ENCODE measurements at regions not wholly inside any gene's neighbourhood (a gene's known extent, or its start where the extent isn't known, plus 50 kb on each side); places are given as distances from the start of the nearest gene placed in this dataset.

- FAIRE-seq (no peak), DNase-seq (ENCODE audit: low spot score) (no peak)
These were observed 295.1 kb downstream of the SHOX2 start for GRCh38 chr3:157810924-157811718.

- FAIRE-seq: no peak
These were observed 298.9 kb downstream of the SHOX2 start for GRCh38 chr3:157807280-157807679.

GRCh38 chr3:157805538-157805937 is 300.7 kb downstream of the SHOX2 start:
- no peak for FAIRE-seq
- no peak for DNase-seq (ENCODE audit: low spot score)

More at GRCh38 chr3:157807280-157807679, 298.9 kb downstream of the SHOX2 start:
- no peak for DNase-seq (ENCODE audit: low spot score)

- no peak for DNase-seq (ENCODE audit: low spot score)
These were observed 291.6 kb upstream of the VEPH1 start for GRCh38 chr3:157794771-157795170.

GRCh38 chr3:157793745-157794144 is 290.5 kb upstream of the VEPH1 start:
- no peak for DNase-seq (ENCODE audit: low spot score)
- no peak for FAIRE-seq

More at GRCh38 chr3:157794771-157795170, 291.6 kb upstream of the VEPH1 start:
- no peak for FAIRE-seq

GRCh38 chr3:157789162-157789561 is 285.9 kb upstream of the VEPH1 start:
- FAIRE-seq (no peak), DNase-seq (ENCODE audit: low spot score) (peak; percentile 30)

GRCh38 chr3:157786618-157787017 is 283.4 kb upstream of the VEPH1 start:
- DNase-seq (ENCODE audit: low spot score) (peak; percentile 32), FAIRE-seq (peak; percentile 5)

- DNase-seq (ENCODE audit: low spot score): no peak
These were observed 283.0 kb upstream of the VEPH1 start for GRCh38 chr3:157786211-157786610.

GRCh38 chr3:157785102-157785826 is 282.0 kb upstream of the VEPH1 start:
- DNase-seq (ENCODE audit: low spot score): peak; percentile 55
- FAIRE-seq: no peak

More at GRCh38 chr3:157786211-157786610, 283.0 kb upstream of the VEPH1 start:
- FAIRE-seq: no peak

GRCh38 chr3:157782236-157782635 is 279.0 kb upstream of the VEPH1 start:
- FAIRE-seq: no peak

GRCh38 chr3:157776861-157777260 is 273.6 kb upstream of the VEPH1 start:
- FAIRE-seq (no peak), DNase-seq (ENCODE audit: low spot score) (no peak)

More at GRCh38 chr3:157782236-157782635, 279.0 kb upstream of the VEPH1 start:
- no peak for DNase-seq (ENCODE audit: low spot score)

- FAIRE-seq: no peak
- DNase-seq (ENCODE audit: low spot score): no peak
These were observed 272.2 kb upstream of the VEPH1 start for GRCh38 chr3:157775446-157775845.

- no peak for DNase-seq (ENCODE audit: low spot score)
- FAIRE-seq: no peak
These were observed 266.2 kb upstream of the VEPH1 start for GRCh38 chr3:157769378-157769777.

- DNase-seq (ENCODE audit: low spot score): no peak
These were observed 264.4 kb upstream of the VEPH1 start for GRCh38 chr3:157767607-157768006.

GRCh38 chr3:157763644-157764043 is 260.4 kb upstream of the VEPH1 start:
- no peak for FAIRE-seq

More at GRCh38 chr3:157767607-157768006, 264.4 kb upstream of the VEPH1 start:
- FAIRE-seq: no peak

GRCh38 chr3:157759311-157759710 is 256.1 kb upstream of the VEPH1 start:
- DNase-seq (ENCODE audit: low spot score) (no peak), FAIRE-seq (no peak)

More at GRCh38 chr3:157763644-157764043, 260.4 kb upstream of the VEPH1 start:
- DNase-seq (ENCODE audit: low spot score): no peak

- DNase-seq (ENCODE audit: low spot score) (no peak), FAIRE-seq (no peak)
These were observed 252.0 kb upstream of the VEPH1 start for GRCh38 chr3:157755233-157755632.

- no peak for DNase-seq (ENCODE audit: low spot score)
- no peak for FAIRE-seq
These were observed 251.2 kb upstream of the VEPH1 start for GRCh38 chr3:157754451-157754850.

GRCh38 chr3:157753787-157754136 is 250.5 kb upstream of the VEPH1 start:
- FAIRE-seq: no peak
- DNase-seq (ENCODE audit: low spot score): no peak

- DNase-seq (ENCODE audit: low spot score) (no peak), FAIRE-seq (no peak)
These were observed 250.0 kb upstream of the VEPH1 start for GRCh38 chr3:157752956-157753786.

GRCh38 chr3:157752554-157752953 is 249.3 kb upstream of the VEPH1 start:
- DNase-seq (ENCODE audit: low spot score): no peak
- FAIRE-seq: no peak

GRCh38 chr3:157751386-157751785 is 248.2 kb upstream of the VEPH1 start:
- no peak for FAIRE-seq
- DNase-seq (ENCODE audit: low spot score): no peak

Measured in urothelium cell line (cell line).